ENCODE measurements at regions not wholly inside any gene's neighbourhood (a gene's known extent, or its start where the extent isn't known, plus 50 kb on each side); places are given as distances from the start of the nearest gene placed in this dataset.

DNA sequence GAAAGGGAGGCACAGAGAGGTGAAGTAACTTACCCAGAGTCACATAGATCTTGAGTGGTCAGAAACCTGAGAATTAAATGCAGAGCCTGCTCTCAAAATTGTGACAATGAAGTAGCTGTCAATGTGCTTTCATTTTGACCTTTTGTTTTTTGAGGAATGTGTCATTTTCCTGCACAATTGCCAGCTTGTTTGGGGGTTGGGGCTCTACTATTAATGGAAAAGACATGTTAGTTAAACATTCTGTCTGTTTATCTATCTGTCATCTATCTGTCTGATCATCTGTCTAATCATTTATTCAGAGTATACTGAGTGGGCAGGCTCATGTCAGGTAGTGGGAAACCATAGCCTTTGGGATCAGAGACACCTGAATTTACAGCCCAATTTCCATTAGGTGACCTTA, 428.4 kb downstream of the TSN start:
- CTCF ChIA-PET (ENCODE audit: partially characterized antibody) = interaction anchor here (0.7 to 1.7 kb wide), 7 partner anchors 10 to 322 kb away, joined by 3 to 5 read pairs (median 3); no protein-coding TSS in a partner anchor
- no peaks in the 10 kb centered on the region for H3K79me1 ChIP-seq (ENCODE audit: low read depth, low read length)
- H3K4me2 ChIP-seq (ENCODE audit: insufficient read depth in 1 of 2, low read depth in 2 of 2, low read length in 2 of 2) = no peak overlapping the region
- H3K18ac ChIP-seq (ENCODE audit: extremely low read depth, low read length) = no peak overlapping the region
- H4K20me1 ChIP-seq (replicated peaks in 1 of 2; ENCODE audit: control insufficient read depth in 1 of 2, insufficient read depth in 2 of 2, low read length in 2 of 2) = no peaks in the 10 kb centered on the region
- no peak overlapping the region for H3K14ac ChIP-seq (ENCODE audit: insufficient read length)
- TF ChIP-seq SIRT6 (IDR thresholded peaks at IDR 0.05; ENCODE audit: low read length) (no peak), BRCA1 (IDR thresholded peaks at IDR 0.05; ENCODE audit: low read depth, low read length) (no peak), SIN3A (conservative IDR thresholded peaks at IDR 0.05 in 1 of 2, IDR thresholded peaks at IDR 0.05 in 1 of 2; ENCODE audit: low read depth in 1 of 2, low read length in 2 of 2) (no peak), JUND (IDR thresholded peaks at IDR 0.05; ENCODE audit: low read length) (no peak), BACH1 (IDR thresholded peaks at IDR 0.05; ENCODE audit: low read length) (no peak), TCF12 (IDR thresholded peaks at IDR 0.05; ENCODE audit: low read depth, low read length) (no peak), EP300 (IDR thresholded peaks at IDR 0.05; ENCODE audit: borderline replicate concordance in 1 of 2, low read depth in 2 of 2, low read length in 2 of 2) (no peak), SUZ12 (IDR thresholded peaks at IDR 0.05; ENCODE audit: low read length) (no peak)
- no peaks in the 10 kb centered on the region for H3K79me2 ChIP-seq (ENCODE audit: control insufficient read depth in 1 of 2, insufficient read depth in 2 of 2, low read length in 2 of 2)
- no peak overlapping the region for H2AFZ ChIP-seq (ENCODE audit: low read length)
- peaks cover 6% of the 10 kb centered on the region in 2 experiments; a peak in 3 of 4 replicates for H3K9me3 ChIP-seq (ENCODE audit: insufficient read depth in 2 of 2, low read depth in 1 of 2, low read length in 1 of 2)
- no peak overlapping the region for H2BK20ac ChIP-seq (ENCODE audit: low read length)
- H2BK15ac ChIP-seq (ENCODE audit: low read length) = no peak overlapping the region
- H4K91ac ChIP-seq (replicated peaks; ENCODE audit: insufficient read length, low read length) = no peak overlapping the region
- no peak overlapping the region for H3K9ac ChIP-seq (replicated peaks in 1 of 4; ENCODE audit: extremely low read depth in 1 of 4, low read depth in 3 of 4, low read length in 3 of 4)
- POLR2A ChIA-PET (ENCODE audit: partially characterized antibody) = no interaction called here
- H4K5ac ChIP-seq (ENCODE audit: insufficient read length, low read depth, low read length) = no peak overlapping the region
- no peak overlapping the region for H2BK5ac ChIP-seq (ENCODE audit: low read depth, low read length)
- H3K27me3 ChIP-seq (replicated peaks in 1 of 4; ENCODE audit: control insufficient read depth in 3 of 4, extremely low read depth in 1 of 4, insufficient read depth in 3 of 4, low read length in 3 of 4) = no peaks in the 10 kb centered on the region
- DNase-seq (ENCODE audit: low read depth in 1 of 2, low spot score in 2 of 2) (no peak), FAIRE-seq (no peak)
- no peak overlapping the region for H3K4ac ChIP-seq (replicated peaks; ENCODE audit: insufficient read length, low read depth, low read length)
- H3K27ac ChIP-seq (ENCODE audit: low read depth, low read length) = no peak overlapping the region
- no peak overlapping the region for H2AK5ac ChIP-seq (ENCODE audit: low read depth, low read length)
- H2BK12ac ChIP-seq (ENCODE audit: low read depth, low read length) = no peak overlapping the region
- no peaks in the 10 kb centered on the region for H3K23me2 ChIP-seq (ENCODE audit: low read depth, low read length)
- H2BK120ac ChIP-seq (replicated peaks; ENCODE audit: low read depth, low read length) = no peak overlapping the region
- no peak overlapping the region for H3K23ac ChIP-seq (ENCODE audit: insufficient read length)
- no peak overlapping the region for H3K4me3 ChIP-seq (ENCODE audit: extremely low read depth in 1 of 4, insufficient read depth in 2 of 4, low read depth in 3 of 4, low read length in 4 of 4)
- no peaks in the 10 kb centered on the region for H3K36me3 ChIP-seq (ENCODE audit: control insufficient read depth in 2 of 4, insufficient read depth in 4 of 4, low read length in 3 of 4)
- H3K56ac ChIP-seq (replicated peaks; ENCODE audit: insufficient read length, low read depth, low read length) = no peak overlapping the region
- H3K4me1 ChIP-seq (replicated peaks in 1 of 4; ENCODE audit: control insufficient read depth in 3 of 4, insufficient read depth in 4 of 4, low read length in 3 of 4) = no peaks in the 10 kb centered on the region
- H4K8ac ChIP-seq (ENCODE audit: extremely low read depth, insufficient read depth, low read length) = no peak overlapping the region
